ENCODE measurements at regions not wholly inside any gene's neighbourhood (a gene's known extent, or its start where the extent isn't known, plus 50 kb on each side); places are given as distances from the start of the nearest gene placed in this dataset.

DNA sequence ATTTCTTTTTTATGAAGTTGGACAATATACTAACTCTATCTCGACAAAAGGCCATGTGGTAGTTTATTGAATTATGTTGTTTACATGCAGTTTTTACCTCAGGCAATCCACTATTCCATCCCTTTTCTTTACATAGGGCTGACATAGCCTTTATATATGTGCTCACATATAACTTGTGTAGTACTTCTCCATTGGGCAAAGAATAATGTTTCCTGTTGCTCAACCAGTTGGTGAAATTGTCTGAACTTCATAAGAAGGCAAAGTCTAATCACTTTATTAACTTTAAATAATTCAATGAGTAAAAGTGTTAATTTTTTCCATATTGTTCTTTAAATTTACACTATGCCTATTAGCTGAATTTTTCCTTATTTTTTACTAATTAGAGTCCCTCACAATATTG is 1272.1 kb downstream of the EPHA7 start:
- Histone ChIP-seq H3K79me2 (ENCODE audit: insufficient read depth, low read length) (no peaks in the 10 kb centered on the region), H4K20me1 (ENCODE audit: insufficient read depth, low read length) (no peaks in the 10 kb centered on the region), H3K9ac (ENCODE audit: insufficient read depth, low read length, poor library complexity, severe bottlenecking) (no peak overlapping the region), H3K4me1 (ENCODE audit: control insufficient read depth in 1 of 2, insufficient read depth in 2 of 2, low read length in 2 of 2) (peaks cover 15 to 20% of the 10 kb centered on the region in 2 donors), H3K4me2 (replicated peaks; ENCODE audit: extremely low read depth, low read length, poor library complexity, severe bottlenecking) (peak overlapping the region; percentile 51), H3K27me3 (ENCODE audit: control insufficient read depth in 2 of 2, insufficient read depth in 2 of 2, low read length in 2 of 2) (no peaks in the 10 kb centered on the region), H3K36me3 (replicated peaks in 1 of 2; ENCODE audit: control insufficient read depth in 1 of 2, insufficient read depth in 2 of 2, low read length in 2 of 2) (no peaks in the 10 kb centered on the region), H3K4me3 (replicated peaks in 1 of 3; ENCODE audit: low read depth in 2 of 3, low read length in 3 of 3) (peak overlapping the region in 1 of 3 experiments; percentile 39), H3K9me3 (replicated peaks in 1 of 2; ENCODE audit: control insufficient read depth in 1 of 2, insufficient read depth in 1 of 2, low read length in 2 of 2) (no peaks in the 10 kb centered on the region), H3K27ac (ENCODE audit: low read depth in 1 of 2, low read length in 2 of 2) (peak overlapping the region in 1 of 2 donors; percentile 50), H2AFZ (ENCODE audit: insufficient read depth, low read depth, low read length, poor library complexity, severe bottlenecking) (no peak overlapping the region)
- WGBS (ENCODE audit: insufficient coverage), result no CpG with 5 or more reads among the region's 1 CpG
- intact Hi-C loops (cut with micrococcal nuclease), result no loop called here
- no peak overlapping the region for H3K4me3 Mint-ChIP-seq
- no peaks in the 10 kb centered on the region for H3K36me3 Mint-ChIP-seq
- H3K4me1 Mint-ChIP-seq, result peaks cover 18% of the 10 kb centered on the region
- H3K27ac Mint-ChIP-seq, result no peak overlapping the region
- TF ChIP-seq CTCF (IDR thresholded peaks at IDR 0.05), result no peak
- peak in 2 of 3 donors; percentile 21 to 32 for DNase-seq
- H3K9me3 Mint-ChIP-seq, result peaks cover 0 to 9% (median 3%) of the 10 kb centered on the region in 7 donors
- peaks cover 0 to 3% (median 0%) of the 10 kb centered on the region in 3 donors for H3K27me3 Mint-ChIP-seq (ENCODE audit: low read depth in 3 of 3)

DNA sequence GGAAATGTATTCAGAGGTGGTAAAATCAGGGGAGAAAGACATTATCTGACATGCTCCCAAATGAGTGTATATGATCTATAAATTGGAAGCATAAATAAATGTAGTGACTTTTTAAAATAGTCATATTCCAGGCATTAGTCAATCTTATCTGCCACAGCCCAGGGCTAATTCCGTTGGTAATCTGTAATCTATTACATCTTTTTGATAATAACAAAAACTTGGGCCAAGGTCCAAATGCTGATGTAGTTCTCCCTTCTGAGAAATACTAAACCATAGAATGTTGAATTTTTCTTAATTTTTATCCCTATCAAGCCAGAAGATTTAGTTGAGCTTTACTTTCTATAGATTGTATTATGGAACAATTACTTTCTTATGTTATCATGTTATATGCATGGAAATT is 1279.8 kb downstream of the EPHA7 start:
- no peaks in the 10 kb centered on the region for H3K79me2 ChIP-seq (ENCODE audit: insufficient read depth, low read length)
- H3K4me3 ChIP-seq (replicated peaks in 1 of 3; ENCODE audit: low read depth in 2 of 3, low read length in 3 of 3), result no peak overlapping the region
- H3K4me1 ChIP-seq (ENCODE audit: control insufficient read depth in 1 of 2, insufficient read depth in 2 of 2, low read length in 2 of 2), result no peaks in the 10 kb centered on the region
- no peak for TF ChIP-seq CTCF (IDR thresholded peaks at IDR 0.05)
- H3K9me3 ChIP-seq (replicated peaks in 1 of 2; ENCODE audit: control insufficient read depth in 1 of 2, insufficient read depth in 1 of 2, low read length in 2 of 2), result no peaks in the 10 kb centered on the region
- Mint-ChIP-seq H3K4me3 (no peak overlapping the region), H3K36me3 (no peaks in the 10 kb centered on the region), H3K27me3 (ENCODE audit: low read depth in 3 of 3) (peaks cover 0 to 1% (median 0%) of the 10 kb centered on the region in 3 donors), H3K9me3 (peaks cover 0 to 6% (median 3%) of the 10 kb centered on the region in 7 donors), H3K4me1 (no peaks in the 10 kb centered on the region), H3K27ac (no peak overlapping the region)
- DNase-seq, result no peak
- no CpG with 5 or more reads among the region's 1 CpG for WGBS (ENCODE audit: insufficient coverage)
- no peak overlapping the region for H3K27ac ChIP-seq (ENCODE audit: low read depth in 1 of 2, low read length in 2 of 2)
- peaks cover 0 to 3% of the 10 kb centered on the region in 2 donors for H3K27me3 ChIP-seq (ENCODE audit: control insufficient read depth in 2 of 2, insufficient read depth in 2 of 2, low read length in 2 of 2)
- intact Hi-C loops (cut with micrococcal nuclease), result no loop called here
- no peak overlapping the region for H3K4me2 ChIP-seq (replicated peaks; ENCODE audit: extremely low read depth, low read length, poor library complexity, severe bottlenecking)
- H3K36me3 ChIP-seq (replicated peaks in 1 of 2; ENCODE audit: control insufficient read depth in 1 of 2, insufficient read depth in 2 of 2, low read length in 2 of 2), result no peaks in the 10 kb centered on the region
- H2AFZ ChIP-seq (ENCODE audit: insufficient read depth, low read depth, low read length, poor library complexity, severe bottlenecking), result no peak overlapping the region
- H4K20me1 ChIP-seq (ENCODE audit: insufficient read depth, low read length), result no peaks in the 10 kb centered on the region
- no peak overlapping the region for H3K9ac ChIP-seq (ENCODE audit: insufficient read depth, low read length, poor library complexity, severe bottlenecking)
